DOHH2 (cell line): ENCODE measurements at regions not wholly inside any gene's neighbourhood (a gene's known extent, or its start where the extent isn't known, plus 50 kb on each side); places are given as distances from the start of the nearest gene placed in this dataset.

ENCODE experiments used
- EZH2phosphoT487 ChIP-seq: fragments of 200-600 bp; sonication (generic); IDR thresholded peaks from 2 replicates; pipeline ENCODE4 v1.6.1; 2017; ENCODE audit warnings: borderline replicate concordance, mild to moderate bottlenecking, antibody characterized with exemption, low read length, moderate library complexity, mixed read lengths
- TF ChIP-seq, protein P1 (sequence below): fragments of 200-600 bp; sonication (generic); IDR thresholded peaks from one replicate; pipeline ENCODE4 v1.5.1; 2014; ENCODE audit warnings: antibody characterized with exemption, mild to moderate bottlenecking, low read depth, low read length; ENCODE audit not compliant: poor library complexity, severe bottlenecking

DNA sequence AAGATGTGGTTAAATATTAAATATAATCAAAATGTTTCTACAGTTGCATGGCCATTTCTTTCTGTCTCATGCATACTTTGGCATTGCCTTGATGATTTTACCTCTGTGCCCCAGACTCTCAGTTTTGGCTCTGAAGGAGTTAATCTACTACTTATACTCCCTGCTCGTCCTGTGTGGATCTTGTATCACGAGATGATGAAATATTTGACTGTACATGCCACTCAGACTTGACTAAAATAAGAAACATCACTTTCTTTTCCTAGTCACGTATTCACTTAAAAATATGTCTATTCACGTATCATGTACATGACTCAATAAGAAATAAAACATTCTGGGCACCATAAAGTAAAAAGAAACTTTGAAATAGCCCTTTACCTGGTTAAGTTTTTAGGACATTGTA lies 397.7 kb downstream of the RFPL4B start:
- TF ChIP-seq, protein P1, sequence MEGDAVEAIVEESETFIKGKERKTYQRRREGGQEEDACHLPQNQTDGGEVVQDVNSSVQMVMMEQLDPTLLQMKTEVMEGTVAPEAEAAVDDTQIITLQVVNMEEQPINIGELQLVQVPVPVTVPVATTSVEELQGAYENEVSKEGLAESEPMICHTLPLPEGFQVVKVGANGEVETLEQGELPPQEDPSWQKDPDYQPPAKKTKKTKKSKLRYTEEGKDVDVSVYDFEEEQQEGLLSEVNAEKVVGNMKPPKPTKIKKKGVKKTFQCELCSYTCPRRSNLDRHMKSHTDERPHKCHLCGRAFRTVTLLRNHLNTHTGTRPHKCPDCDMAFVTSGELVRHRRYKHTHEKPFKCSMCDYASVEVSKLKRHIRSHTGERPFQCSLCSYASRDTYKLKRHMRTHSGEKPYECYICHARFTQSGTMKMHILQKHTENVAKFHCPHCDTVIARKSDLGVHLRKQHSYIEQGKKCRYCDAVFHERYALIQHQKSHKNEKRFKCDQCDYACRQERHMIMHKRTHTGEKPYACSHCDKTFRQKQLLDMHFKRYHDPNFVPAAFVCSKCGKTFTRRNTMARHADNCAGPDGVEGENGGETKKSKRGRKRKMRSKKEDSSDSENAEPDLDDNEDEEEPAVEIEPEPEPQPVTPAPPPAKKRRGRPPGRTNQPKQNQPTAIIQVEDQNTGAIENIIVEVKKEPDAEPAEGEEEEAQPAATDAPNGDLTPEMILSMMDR, result no peak
- no peak for TF ChIP-seq EZH2phosphoT487
